MV-4-11 (cell line): ENCODE measurements at regions not wholly inside any gene's neighbourhood (a gene's known extent, or its start where the extent isn't known, plus 50 kb on each side); places are given as distances from the start of the nearest gene placed in this dataset.
"Not testable (repeated sequence)": the region's sequence is repeated elsewhere in the genome, so short reads cannot be mapped to it uniquely, and the experiment has no call there.

Experiments used
- DNase-seq: peaks from one replicate; lab custom pipeline; 2025; lab: John Stamatoyannopoulos, UW

GRCh38 chr18:38693104-38693503, 1127.5 kb upstream of the CELF4 start:
- DNase-seq = no peak

- no peak for DNase-seq
These were observed 1125.0 kb upstream of the CELF4 start for GRCh38 chr18:38690626-38691025.

GRCh38 chr18:38688416-38688815, 1122.8 kb upstream of the CELF4 start:
- no peak for DNase-seq

GRCh38 chr18:38670486-38670885, 1104.9 kb upstream of the CELF4 start:
- no peak for DNase-seq

GRCh38 chr18:38664929-38665328, 1099.3 kb upstream of the CELF4 start:
- no peak for DNase-seq

- DNase-seq = no peak
These were observed 1098.1 kb upstream of the CELF4 start for GRCh38 chr18:38663682-38664081.

- no peak for DNase-seq
These were observed 1097.7 kb upstream of the CELF4 start for GRCh38 chr18:38663270-38663669.

- no peak for DNase-seq
These were observed 1089.3 kb upstream of the CELF4 start for GRCh38 chr18:38654946-38655345.

- no peak for DNase-seq
These were observed 1086.1 kb upstream of the CELF4 start for GRCh38 chr18:38651736-38652135.

GRCh38 chr18:38648179-38648578, 1082.6 kb upstream of the CELF4 start:
- DNase-seq = no peak

- DNase-seq = no peak
These were observed 1080.7 kb upstream of the CELF4 start for GRCh38 chr18:38646296-38646695.

- DNase-seq = no peak
These were observed 1079.5 kb upstream of the CELF4 start for GRCh38 chr18:38644875-38645641.

- DNase-seq = no peak
These were observed 1077.1 kb upstream of the CELF4 start for GRCh38 chr18:38642711-38643110.

GRCh38 chr18:38639700-38640099, 1074.1 kb upstream of the CELF4 start:
- DNase-seq = not testable (repeated sequence)

GRCh38 chr18:38635709-38636430, 1070.3 kb upstream of the CELF4 start:
- no peak for DNase-seq

GRCh38 chr18:38634117-38634516, 1068.5 kb upstream of the CELF4 start:
- DNase-seq = no peak

GRCh38 chr18:38633333-38633732, 1067.7 kb upstream of the CELF4 start:
- DNase-seq = no peak

GRCh38 chr18:38619129-38619528, 1053.5 kb upstream of the CELF4 start:
- DNase-seq = no peak

GRCh38 chr18:38616306-38616705, 1050.7 kb upstream of the CELF4 start:
- no peak for DNase-seq

- DNase-seq = no peak
These were observed 1047.3 kb upstream of the CELF4 start for GRCh38 chr18:38612904-38613303.

GRCh38 chr18:38611036-38611964, 1045.7 kb upstream of the CELF4 start:
- no peak for DNase-seq

GRCh38 chr18:38606841-38607240, 1041.2 kb upstream of the CELF4 start:
- DNase-seq = no peak
